Kidney (tissue), 13 donors: ENCODE measurements at regions not wholly inside any gene's neighbourhood (a gene's known extent, or its start where the extent isn't known, plus 50 kb on each side); places are given as distances from the start of the nearest gene placed in this dataset.

ENCODE experiments used
- DNase-seq, 5 donors: peaks; one replicate each; pipeline ENCODE4 v3.0.0-alpha.2; 2013 to 2020
- FAIRE-seq: peaks from 2 replicates; lab custom pipeline; 2012; peaks lifted over from hg19 to GRCh38; lab: Jason Lieb, UNC
- H3K27ac ChIP-seq, 2 donors: one replicate each; pipeline ENCODE4 v1.7.0; 2013; ENCODE audit warnings: low read depth in 2 of 2, low read length in 2 of 2, inconsistent platforms in 1 of 2
- H3K27me3 ChIP-seq: one replicate; pipeline ENCODE4 v1.7.1; 2013; ENCODE audit warnings: low read length, inconsistent platforms; ENCODE audit not compliant: control insufficient read depth, insufficient read depth
- H3K36me3 ChIP-seq, 3 donors: one replicate each; pipeline versions ENCODE4 v1.7.0 to v1.7.1; 2013; ENCODE audit warnings: low read length in 3 of 3, control low read depth in 1 of 3, inconsistent platforms in 1 of 3; ENCODE audit not compliant: insufficient read depth in 3 of 3, control insufficient read depth in 2 of 3
- H3K4me1 ChIP-seq, 3 donors: one replicate each; pipeline versions ENCODE4 v1.7.0 to v1.7.1; 2013; ENCODE audit warnings: low read length in 3 of 3, inconsistent platforms in 1 of 3, low read depth in 1 of 3; ENCODE audit not compliant: control insufficient read depth in 2 of 3, insufficient read depth in 2 of 3
- H3K4me3 ChIP-seq, 3 donors: one replicate each; pipeline versions ENCODE4 v1.7.0 to v1.8.1; 2013; ENCODE audit warnings: low read length in 3 of 3, control low read depth in 1 of 3, inconsistent platforms in 1 of 3
- H3K9ac ChIP-seq, 3 donors: one replicate each; pipeline versions ENCODE4 v1.7.0 to v1.7.1; 2013; ENCODE audit warnings: low read length in 3 of 3, control low read depth in 1 of 3, inconsistent platforms in 1 of 3
- H3K9me3 ChIP-seq, 3 donors: one replicate each; pipeline versions ENCODE4 v1.7.0 to v1.7.1; 2013; ENCODE audit warnings: low read length in 3 of 3, control low read depth in 1 of 3, inconsistent platforms in 1 of 3; ENCODE audit not compliant: control insufficient read depth in 2 of 3, insufficient read depth in 1 of 3
- intact Hi-C: fragments of 100-400 bp; cut with DNase I; formaldehyde crosslinking; loops from one replicate; pipeline ENCODE4 v1.11.1; 2022
- TF ChIP-seq, protein P1 (sequence below): IDR thresholded peaks from 3 replicates; pipeline ENCODE4 v1.5.1; 2012; ENCODE audit warnings: mild to moderate bottlenecking, moderate library complexity, borderline replicate concordance; ENCODE audit not compliant: insufficient read depth; ENCODE audit errors: extremely low read depth
- donor health status: control.
- donor health status: control.
- donor health status: control.
- donor health status: control.
- donor health status: control.
- donor health status: DM: yes; HTN: yes; CAD: no.
- donor health status: Normal renal cell carcinoma (clear cell type).

DNA sequence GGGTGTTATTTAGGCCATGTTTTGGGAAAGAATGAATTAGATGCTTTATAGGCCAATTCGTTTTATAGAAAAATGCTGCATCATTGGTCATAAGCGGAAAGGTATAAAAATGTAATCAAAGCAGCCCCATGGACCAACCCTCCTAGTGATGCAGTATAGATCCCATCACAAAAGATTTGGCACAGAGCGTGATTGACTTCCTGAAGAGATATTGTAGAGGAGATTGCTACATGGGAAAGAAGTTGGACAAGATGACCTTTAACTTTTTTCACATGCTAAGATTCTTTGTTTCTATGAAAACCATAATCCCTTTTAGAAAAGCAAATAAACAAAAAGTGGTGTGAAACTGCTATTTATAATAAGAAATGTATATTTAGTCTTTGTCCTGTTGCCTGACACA is 136.5 kb upstream of the FNDC3A start:
- Histone ChIP-seq H3K27ac (no peak overlapping the region), H3K4me1 (no peaks in the 10 kb centered on the region), H3K27me3 (no peaks in the 10 kb centered on the region), H3K4me3 (no peak overlapping the region), H3K36me3 (no peaks in the 10 kb centered on the region), H3K9ac (no peak overlapping the region), H3K9me3 (no peaks in the 10 kb centered on the region)
- intact Hi-C loops: no loop called here
- TF ChIP-seq, protein P1, sequence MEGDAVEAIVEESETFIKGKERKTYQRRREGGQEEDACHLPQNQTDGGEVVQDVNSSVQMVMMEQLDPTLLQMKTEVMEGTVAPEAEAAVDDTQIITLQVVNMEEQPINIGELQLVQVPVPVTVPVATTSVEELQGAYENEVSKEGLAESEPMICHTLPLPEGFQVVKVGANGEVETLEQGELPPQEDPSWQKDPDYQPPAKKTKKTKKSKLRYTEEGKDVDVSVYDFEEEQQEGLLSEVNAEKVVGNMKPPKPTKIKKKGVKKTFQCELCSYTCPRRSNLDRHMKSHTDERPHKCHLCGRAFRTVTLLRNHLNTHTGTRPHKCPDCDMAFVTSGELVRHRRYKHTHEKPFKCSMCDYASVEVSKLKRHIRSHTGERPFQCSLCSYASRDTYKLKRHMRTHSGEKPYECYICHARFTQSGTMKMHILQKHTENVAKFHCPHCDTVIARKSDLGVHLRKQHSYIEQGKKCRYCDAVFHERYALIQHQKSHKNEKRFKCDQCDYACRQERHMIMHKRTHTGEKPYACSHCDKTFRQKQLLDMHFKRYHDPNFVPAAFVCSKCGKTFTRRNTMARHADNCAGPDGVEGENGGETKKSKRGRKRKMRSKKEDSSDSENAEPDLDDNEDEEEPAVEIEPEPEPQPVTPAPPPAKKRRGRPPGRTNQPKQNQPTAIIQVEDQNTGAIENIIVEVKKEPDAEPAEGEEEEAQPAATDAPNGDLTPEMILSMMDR: no peak
- no peak for FAIRE-seq
- no peak for DNase-seq

DNA sequence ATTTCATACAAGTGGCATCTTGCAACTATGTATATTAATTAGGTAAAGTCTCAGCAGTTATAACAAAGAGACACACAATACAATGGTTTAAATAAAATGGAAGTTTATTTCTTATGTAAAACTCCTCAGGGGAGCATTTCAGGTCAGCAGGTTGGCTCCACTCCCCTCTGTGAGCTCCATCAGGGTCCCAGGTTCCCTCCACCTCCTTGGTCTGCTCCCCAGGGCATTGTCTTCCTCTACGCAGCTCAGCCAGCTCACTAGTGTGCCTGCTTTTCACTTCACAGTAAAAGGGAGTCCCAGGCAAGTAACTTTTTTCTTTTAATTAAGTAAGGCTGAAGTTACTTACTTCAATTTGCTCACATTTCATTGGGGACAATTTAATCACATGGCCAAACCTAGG is 135.3 kb upstream of the FNDC3A start:
- TF ChIP-seq, protein P1: no peak
- no peak overlapping the region for H3K4me3 ChIP-seq
- H3K9me3 ChIP-seq: no peaks in the 10 kb centered on the region
- DNase-seq (no peak), FAIRE-seq (no peak)
- intact Hi-C loops: no loop called here
- H3K9ac ChIP-seq: no peak overlapping the region
- no peaks in the 10 kb centered on the region for H3K36me3 ChIP-seq
- no peaks in the 10 kb centered on the region for H3K4me1 ChIP-seq
- no peak overlapping the region for H3K27ac ChIP-seq
- H3K27me3 ChIP-seq: no peaks in the 10 kb centered on the region

DNA sequence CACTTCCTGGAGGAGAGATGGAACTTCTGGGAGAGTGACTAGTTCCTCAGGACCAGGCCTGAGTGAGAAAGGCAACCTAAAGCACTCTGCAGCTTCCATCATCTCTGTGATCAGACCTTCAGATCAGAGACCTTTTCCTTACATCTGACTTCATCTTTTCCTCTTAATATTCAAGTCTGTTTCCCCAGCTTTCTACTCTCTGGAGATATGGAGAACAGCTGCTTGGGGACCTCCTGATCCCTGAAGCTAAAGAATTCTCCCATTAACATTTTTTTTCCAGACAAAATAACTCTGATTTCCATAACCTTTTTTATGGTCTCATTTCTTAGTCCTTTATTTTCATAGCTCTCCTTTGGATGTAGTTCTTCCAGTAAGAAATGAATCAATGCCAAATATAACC is 133.4 kb upstream of the FNDC3A start:
- intact Hi-C loops: no loop called here
- DNase-seq (peak in 1 of 5 donors; percentile 24), FAIRE-seq (no peak)
- Histone ChIP-seq H3K4me1 (no peaks in the 10 kb centered on the region), H3K27ac (no peak overlapping the region), H3K4me3 (no peak overlapping the region), H3K36me3 (no peaks in the 10 kb centered on the region), H3K9me3 (no peaks in the 10 kb centered on the region), H3K27me3 (no peaks in the 10 kb centered on the region), H3K9ac (no peak overlapping the region)
- TF ChIP-seq, protein P1: no peak

DNA sequence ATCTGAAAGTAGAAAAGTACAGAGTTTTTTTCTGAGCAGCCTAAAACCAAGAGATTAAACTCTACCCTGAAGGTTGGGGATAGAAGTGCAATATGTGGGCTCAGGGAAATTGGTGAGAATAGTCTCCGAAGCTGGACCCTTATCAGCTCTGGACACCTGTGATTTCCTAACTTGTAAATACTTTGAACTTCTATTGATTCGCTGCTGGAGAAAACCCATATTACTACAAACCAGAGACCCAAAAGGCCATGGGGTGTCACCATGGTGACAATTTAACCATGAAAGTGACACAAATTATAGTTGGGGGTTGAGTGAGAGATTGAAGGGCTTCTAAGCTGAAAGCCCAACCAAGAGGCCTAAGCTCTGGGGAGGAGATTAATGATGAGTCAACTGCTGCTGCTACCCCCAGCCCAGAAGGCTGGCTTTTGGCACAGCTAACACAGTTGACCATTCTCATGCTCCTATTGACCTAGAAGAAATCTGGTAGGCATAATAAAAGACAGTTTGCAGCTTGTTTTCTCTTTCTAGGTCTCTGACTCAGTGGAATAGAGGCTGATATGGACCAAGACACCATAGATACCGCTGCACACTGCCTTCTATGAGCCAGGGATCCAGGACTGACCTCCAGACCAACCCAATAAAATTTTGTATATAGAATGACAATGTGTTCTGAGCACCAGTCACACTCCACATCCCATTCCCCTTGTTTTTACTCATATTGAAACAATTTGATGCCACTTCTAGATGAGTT is 131.9 kb upstream of the FNDC3A start:
- no peak for DNase-seq
- TF ChIP-seq, protein P1: no peak
- Histone ChIP-seq H3K4me3 (no peak overlapping the region), H3K36me3 (no peaks in the 10 kb centered on the region), H3K27ac (no peak overlapping the region), H3K9ac (no peak overlapping the region), H3K27me3 (no peaks in the 10 kb centered on the region), H3K9me3 (no peaks in the 10 kb centered on the region), H3K4me1 (no peaks in the 10 kb centered on the region)
- FAIRE-seq: no peak
- intact Hi-C loops: no loop called here
